Activated CD4-positive, alpha-beta T cell treated with anti-CD3 and anti-CD28 coated beads, Interleukin-2, amount 10 ng/mL, durations not matched to agents 24 days and 14 days (primary cell): ENCODE measurements at regions not wholly inside any gene's neighbourhood (a gene's known extent, or its start where the extent isn't known, plus 50 kb on each side); places are given as distances from the start of the nearest gene placed in this dataset.
"Not testable (repeated sequence)": the region's sequence is repeated elsewhere in the genome, so short reads cannot be mapped to it uniquely, and the experiment has no call there.

Experiments used
- DNase-seq: peaks from one replicate; pipeline ENCODE4 v3.0.0; 2022
- H3K27ac Mint-ChIP-seq: one replicate; pipeline ENCODE4 v1.8.0; 2022; ENCODE audit warnings: mild to moderate bottlenecking, mixed read lengths
- H3K27me3 Mint-ChIP-seq: one replicate; pipeline ENCODE4 v1.8.0; 2022; ENCODE audit warnings: mixed read lengths
- H3K36me3 Mint-ChIP-seq: one replicate; pipeline ENCODE4 v1.8.0; 2022; ENCODE audit warnings: low read depth, mild to moderate bottlenecking, mixed read lengths
- H3K4me1 Mint-ChIP-seq: one replicate; pipeline ENCODE4 v1.8.0; 2021; ENCODE audit warnings: mixed read lengths
- H3K4me3 Mint-ChIP-seq: one replicate; pipeline ENCODE4 v1.8.0; 2022; ENCODE audit warnings: mild to moderate bottlenecking, moderate library complexity, mixed read lengths
- H3K9me3 Mint-ChIP-seq: one replicate; pipeline ENCODE4 v1.8.0; 2021; ENCODE audit warnings: mixed read lengths
- intact Hi-C: fragments of 100-400 bp; cut with micrococcal nuclease; formaldehyde crosslinking; loops from one replicate; pipeline ENCODE4 v1.15.1; 2023

- peaks cover 3% of the 10 kb centered on the region for H3K9me3 Mint-ChIP-seq
- H3K36me3 Mint-ChIP-seq, result no peaks in the 10 kb centered on the region
- intact Hi-C loops, result no loop called here
- H3K27ac Mint-ChIP-seq, result no peak overlapping the region
- no peaks in the 10 kb centered on the region for H3K4me1 Mint-ChIP-seq
- H3K27me3 Mint-ChIP-seq, result no peaks in the 10 kb centered on the region
- no peak for DNase-seq
- H3K4me3 Mint-ChIP-seq, result no peak overlapping the region
Observed at GRCh38 chr9:26145938-26146337, 467.7 kb upstream of the TUSC1 start.

- H3K4me3 Mint-ChIP-seq, result no peak overlapping the region
- no peak overlapping the region for H3K27ac Mint-ChIP-seq
- H3K36me3 Mint-ChIP-seq, result no peaks in the 10 kb centered on the region
- DNase-seq, result no peak
- peaks cover 3% of the 10 kb centered on the region for H3K9me3 Mint-ChIP-seq
- intact Hi-C loops, result no loop called here
- no peaks in the 10 kb centered on the region for H3K4me1 Mint-ChIP-seq
- H3K27me3 Mint-ChIP-seq, result no peaks in the 10 kb centered on the region
Observed at GRCh38 chr9:26142631-26143030, 464.4 kb upstream of the TUSC1 start.

- no peaks in the 10 kb centered on the region for H3K36me3 Mint-ChIP-seq
- peaks cover 3% of the 10 kb centered on the region for H3K9me3 Mint-ChIP-seq
- intact Hi-C loops, result no loop called here
Observed at GRCh38 chr9:26142201-26142600, 464.0 kb upstream of the TUSC1 start.

GRCh38 chr9:26133537-26133936 lies 455.3 kb upstream of the TUSC1 start:
- intact Hi-C loops, result no loop called here
- DNase-seq, result no peak
- Mint-ChIP-seq H3K4me1 (no peaks in the 10 kb centered on the region), H3K36me3 (no peaks in the 10 kb centered on the region), H3K4me3 (no peak overlapping the region), H3K27ac (no peak overlapping the region), H3K27me3 (no peaks in the 10 kb centered on the region), H3K9me3 (no peaks in the 10 kb centered on the region)

More at GRCh38 chr9:26142201-26142600, 464.0 kb upstream of the TUSC1 start:
- Mint-ChIP-seq H3K27me3 (no peaks in the 10 kb centered on the region), H3K27ac (no peak overlapping the region), H3K4me3 (no peak overlapping the region), H3K4me1 (no peaks in the 10 kb centered on the region)
- DNase-seq, result no peak

- DNase-seq, result no peak
- intact Hi-C loops, result no loop called here
- Mint-ChIP-seq H3K27ac (no peak overlapping the region), H3K4me1 (no peaks in the 10 kb centered on the region), H3K9me3 (no peaks in the 10 kb centered on the region), H3K4me3 (no peak overlapping the region), H3K36me3 (no peaks in the 10 kb centered on the region), H3K27me3 (no peaks in the 10 kb centered on the region)
Observed at GRCh38 chr9:26132746-26133312, 454.6 kb upstream of the TUSC1 start.

- no peak for DNase-seq
- H3K4me3 Mint-ChIP-seq, result no peak overlapping the region
- peaks cover 4% of the 10 kb centered on the region for H3K9me3 Mint-ChIP-seq
- intact Hi-C loops, result no loop called here
- H3K36me3 Mint-ChIP-seq, result no peaks in the 10 kb centered on the region
- H3K27me3 Mint-ChIP-seq, result no peaks in the 10 kb centered on the region
- H3K4me1 Mint-ChIP-seq, result no peaks in the 10 kb centered on the region
- H3K27ac Mint-ChIP-seq, result no peak overlapping the region
Observed at GRCh38 chr9:26131886-26132285, 453.6 kb upstream of the TUSC1 start.

GRCh38 chr9:26129217-26129616 lies 451.0 kb upstream of the TUSC1 start:
- intact Hi-C loops, result loop anchor here (10.0 kb wide), 1 partner anchor 56 kb away; no protein-coding TSS in a partner anchor
- Mint-ChIP-seq H3K27ac (no peak overlapping the region), H3K4me1 (no peaks in the 10 kb centered on the region), H3K27me3 (no peaks in the 10 kb centered on the region), H3K9me3 (peaks cover 7% of the 10 kb centered on the region), H3K36me3 (no peaks in the 10 kb centered on the region), H3K4me3 (no peak overlapping the region)
- DNase-seq, result no peak

GRCh38 chr9:26125693-26126092 lies 447.4 kb upstream of the TUSC1 start:
- no peaks in the 10 kb centered on the region for H3K4me1 Mint-ChIP-seq
- no peaks in the 10 kb centered on the region for H3K27me3 Mint-ChIP-seq
- intact Hi-C loops, result loop anchor here (10.0 kb wide), 1 partner anchor 59 kb away; no protein-coding TSS in a partner anchor
- no peaks in the 10 kb centered on the region for H3K36me3 Mint-ChIP-seq
- no peak overlapping the region for H3K27ac Mint-ChIP-seq
- no peak for DNase-seq
- H3K4me3 Mint-ChIP-seq, result no peak overlapping the region
- H3K9me3 Mint-ChIP-seq, result peaks cover 7% of the 10 kb centered on the region

GRCh38 chr9:26116085-26116484 lies 437.8 kb upstream of the TUSC1 start:
- intact Hi-C loops, H3K9me3 Mint-ChIP-seq, H3K4me1 Mint-ChIP-seq, H3K4me3 Mint-ChIP-seq, H3K27me3 Mint-ChIP-seq, DNase-seq, H3K36me3 Mint-ChIP-seq, H3K27ac Mint-ChIP-seq: not testable (repeated sequence)

GRCh38 chr9:26112724-26113123 lies 434.5 kb upstream of the TUSC1 start:
- Mint-ChIP-seq H3K27ac (no peak overlapping the region), H3K4me3 (no peak overlapping the region), H3K4me1 (no peaks in the 10 kb centered on the region), H3K27me3 (no peaks in the 10 kb centered on the region), H3K36me3 (no peaks in the 10 kb centered on the region), H3K9me3 (peaks cover 15% of the 10 kb centered on the region)
- intact Hi-C loops, result no loop called here
- no peak for DNase-seq

GRCh38 chr9:26086396-26086795 lies 408.2 kb upstream of the TUSC1 start:
- Mint-ChIP-seq H3K36me3 (no peaks in the 10 kb centered on the region), H3K4me3 (no peak overlapping the region), H3K4me1 (no peaks in the 10 kb centered on the region), H3K27me3 (no peaks in the 10 kb centered on the region), H3K9me3 (no peaks in the 10 kb centered on the region), H3K27ac (no peak overlapping the region)
- DNase-seq, result no peak
- intact Hi-C loops, result no loop called here

GRCh38 chr9:26081847-26082246 lies 403.6 kb upstream of the TUSC1 start:
- no peak overlapping the region for H3K4me3 Mint-ChIP-seq
- H3K27ac Mint-ChIP-seq, result no peak overlapping the region
- no peaks in the 10 kb centered on the region for H3K36me3 Mint-ChIP-seq
- H3K4me1 Mint-ChIP-seq, result no peaks in the 10 kb centered on the region
- H3K9me3 Mint-ChIP-seq, result peaks cover 6% of the 10 kb centered on the region
- no peak for DNase-seq
- H3K27me3 Mint-ChIP-seq, result no peaks in the 10 kb centered on the region
- intact Hi-C loops, result no loop called here

GRCh38 chr9:26078706-26079105 lies 400.5 kb upstream of the TUSC1 start:
- Mint-ChIP-seq H3K9me3 (peaks cover 25% of the 10 kb centered on the region), H3K27ac (no peak overlapping the region), H3K36me3 (no peaks in the 10 kb centered on the region), H3K4me3 (no peak overlapping the region), H3K27me3 (no peaks in the 10 kb centered on the region), H3K4me1 (no peaks in the 10 kb centered on the region)
- intact Hi-C loops, result no loop called here
- DNase-seq, result no peak

- Mint-ChIP-seq H3K27ac (no peak overlapping the region), H3K4me1 (no peaks in the 10 kb centered on the region), H3K4me3 (no peak overlapping the region), H3K9me3 (peaks cover 26% of the 10 kb centered on the region), H3K27me3 (no peaks in the 10 kb centered on the region), H3K36me3 (no peaks in the 10 kb centered on the region)
- DNase-seq, result no peak
- intact Hi-C loops, result no loop called here
Observed at GRCh38 chr9:26077860-26078259, 399.6 kb upstream of the TUSC1 start.

- no peak for DNase-seq
- Mint-ChIP-seq H3K4me1 (no peaks in the 10 kb centered on the region), H3K9me3 (peaks cover 3% of the 10 kb centered on the region), H3K27me3 (no peaks in the 10 kb centered on the region), H3K27ac (no peak overlapping the region), H3K36me3 (no peaks in the 10 kb centered on the region), H3K4me3 (no peak overlapping the region)
- intact Hi-C loops, result no loop called here
Observed at GRCh38 chr9:26067608-26068007, 389.4 kb upstream of the TUSC1 start.
